ENCODE measurements at regions not wholly inside any gene's neighbourhood (a gene's known extent, or its start where the extent isn't known, plus 50 kb on each side); places are given as distances from the start of the nearest gene placed in this dataset.
"Not testable (repeated sequence)": the region's sequence is repeated elsewhere in the genome, so short reads cannot be mapped to it uniquely, and the experiment has no call there.

GRCh38 chr20:17891131-17891530 is 77.5 kb downstream of the SNX5 start:
- DNase-seq (ENCODE audit: low spot score): not testable (repeated sequence)

- no peak for DNase-seq (ENCODE audit: low spot score)
Measured at GRCh38 chr20:17890330-17890729, 78.3 kb downstream of the SNX5 start.

GRCh38 chr20:17889226-17889625 is 79.4 kb downstream of the SNX5 start:
- DNase-seq (ENCODE audit: low spot score): no peak

GRCh38 chr20:17888044-17888443 is 80.5 kb downstream of the SNX5 start:
- no peak for DNase-seq (ENCODE audit: low spot score)

- no peak for DNase-seq (ENCODE audit: low spot score)
Measured at GRCh38 chr20:17887331-17888030, 81.1 kb downstream of the SNX5 start.

GRCh38 chr20:17885544-17885943 is 83.0 kb downstream of the SNX5 start:
- no peak for DNase-seq (ENCODE audit: low spot score)

GRCh38 chr20:17885076-17885475 is 83.5 kb downstream of the SNX5 start:
- DNase-seq (ENCODE audit: low spot score): no peak

GRCh38 chr20:17884307-17885003 is 84.1 kb downstream of the SNX5 start:
- DNase-seq (ENCODE audit: low spot score): no peak

GRCh38 chr20:17883592-17884306 is 84.8 kb downstream of the SNX5 start:
- DNase-seq (ENCODE audit: low spot score): no peak

GRCh38 chr20:17882834-17883591 is 85.6 kb downstream of the SNX5 start:
- DNase-seq (ENCODE audit: low spot score): no peak

GRCh38 chr20:17882065-17882833 is 86.3 kb downstream of the SNX5 start:
- DNase-seq (ENCODE audit: low spot score): no peak

- no peak for DNase-seq (ENCODE audit: low spot score)
Measured at GRCh38 chr20:17881741-17882064, 86.9 kb downstream of the SNX5 start.

- no peak for DNase-seq (ENCODE audit: low spot score)
Measured at GRCh38 chr20:17878912-17879602, 89.5 kb downstream of the SNX5 start.

- DNase-seq (ENCODE audit: low spot score): no peak
Measured at GRCh38 chr20:17878069-17878911, 90.3 kb downstream of the SNX5 start.

- DNase-seq (ENCODE audit: low spot score): no peak
Measured at GRCh38 chr20:17875981-17876385, 92.6 kb downstream of the SNX5 start.

GRCh38 chr20:17875106-17875980 is 93.3 kb downstream of the SNX5 start:
- peak; percentile 90 for DNase-seq (ENCODE audit: low spot score)

GRCh38 chr20:17874271-17875105 is 94.1 kb downstream of the SNX5 start:
- DNase-seq (ENCODE audit: low spot score): peak; percentile 64
